AG09309 (cell line): ENCODE measurements at regions not wholly inside any gene's neighbourhood (a gene's known extent, or its start where the extent isn't known, plus 50 kb on each side); places are given as distances from the start of the nearest gene placed in this dataset.

Experiments
- DNase-seq: peaks from one replicate; pipeline ENCODE4 v3.0.0-alpha.2; 2010; ENCODE audit warnings: low read depth
- H3K4me3 ChIP-seq: 2 replicates; pipeline ENCODE4 v1.5.1; 2011; ENCODE audit warnings: mild to moderate bottlenecking, low read depth, low read length, moderate library complexity; ENCODE audit not compliant: control insufficient read depth
- CTCF ChIP-seq: IDR thresholded peaks from 2 replicates; pipeline ENCODE4 v1.5.1; 2011; ENCODE audit warnings: mild to moderate bottlenecking, low read depth, low read length, inconsistent platforms; ENCODE audit not compliant: insufficient read depth, control insufficient read depth; ENCODE audit errors: missing control alignments

- no peak for TF ChIP-seq CTCF
- H3K4me3 ChIP-seq: no peak overlapping the region
- no peak for DNase-seq
Measured at GRCh38 chr9:686321-686813, 155.1 kb upstream of the DMRT1 start.

- DNase-seq: no peak
- no peak for TF ChIP-seq CTCF
- no peak overlapping the region for H3K4me3 ChIP-seq
Measured at GRCh38 chr9:687034-687785, 154.3 kb upstream of the DMRT1 start.

GRCh38 chr9:687994-688393 is 153.5 kb upstream of the DMRT1 start:
- H3K4me3 ChIP-seq: no peak overlapping the region
- no peak for TF ChIP-seq CTCF
- DNase-seq: no peak

GRCh38 chr9:690517-691111 is 150.9 kb upstream of the DMRT1 start:
- no peak for DNase-seq
- no peak overlapping the region for H3K4me3 ChIP-seq
- TF ChIP-seq CTCF: no peak

- no peak for DNase-seq
- TF ChIP-seq CTCF: no peak
Measured at GRCh38 chr9:691825-692400, 149.6 kb upstream of the DMRT1 start.

GRCh38 chr9:692636-693129 is 148.8 kb upstream of the DMRT1 start:
- no peak overlapping the region for H3K4me3 ChIP-seq
- no peak for TF ChIP-seq CTCF

More at GRCh38 chr9:691825-692400, 149.6 kb upstream of the DMRT1 start:
- H3K4me3 ChIP-seq: no peak overlapping the region

More at GRCh38 chr9:692636-693129, 148.8 kb upstream of the DMRT1 start:
- DNase-seq: no peak
